RWPE2 (cell line): ENCODE measurements at regions not wholly inside any gene's neighbourhood (a gene's known extent, or its start where the extent isn't known, plus 50 kb on each side); places are given as distances from the start of the nearest gene placed in this dataset.
A peak's percentile ranks its signal among the peaks of the same experiment; 100 is the strongest.

Source experiments
- ATAC-seq: fragments of 200-7000 bp; cut with Tn5 transposase; 3 replicates; pipeline ENCODE4 v1.9.1; 2021; ENCODE audit warnings: low read depth
- DNase-seq: peaks from one replicate; pipeline ENCODE4 v3.0.0-alpha.2; 2020; ENCODE audit warnings: low spot score
- H3K27ac ChIP-seq: fragments of 450-650 bp; 2 replicates; pipeline ENCODE4 v1.5.1; 2017; ENCODE audit warnings: mild to moderate bottlenecking; ENCODE audit not compliant: poor library complexity, severe bottlenecking
- H3K27me3 ChIP-seq: fragments of 250-450 bp; sonication (Bioruptor Pico); 2 replicates; pipeline ENCODE4 v1.5.1; 2021; ENCODE audit warnings: mild to moderate bottlenecking, moderate library complexity; ENCODE audit not compliant: insufficient read depth, poor library complexity, severe bottlenecking
- H3K36me3 ChIP-seq: fragments of 250-450 bp; sonication (Bioruptor Pico); 2 replicates; pipeline ENCODE4 v1.5.1; 2020; ENCODE audit warnings: low read depth, mild to moderate bottlenecking, moderate library complexity
- H3K4me1 ChIP-seq: fragments of 250-450 bp; sonication (Bioruptor Pico); 2 replicates; pipeline ENCODE4 v1.5.1; 2021; ENCODE audit warnings: mild to moderate bottlenecking, moderate library complexity; ENCODE audit not compliant: insufficient read depth, poor library complexity, severe bottlenecking
- H3K4me3 ChIP-seq: fragments of 250-450 bp; sonication (Bioruptor Pico); 2 replicates; pipeline ENCODE4 v1.5.1; 2021; ENCODE audit warnings: mild to moderate bottlenecking, moderate library complexity; ENCODE audit not compliant: severe bottlenecking
- H3K9me3 ChIP-seq: fragments of 250-450 bp; sonication (Bioruptor Pico); 2 replicates; pipeline ENCODE4 v1.5.1; 2021; ENCODE audit warnings: mild to moderate bottlenecking, moderate library complexity; ENCODE audit not compliant: severe bottlenecking
- CTCF ChIP-seq: fragments of 450-650 bp; IDR thresholded peaks from one replicate; pipeline ENCODE4 v1.5.1; 2017; ENCODE audit warnings: mild to moderate bottlenecking, moderate library complexity; ENCODE audit not compliant: poor library complexity, severe bottlenecking

GRCh38 chr21:15333136-15333710 lies 268.4 kb upstream of the NRIP1 start:
- Histone ChIP-seq H3K4me3 (no peak overlapping the region), H3K27ac (no peak overlapping the region), H3K36me3 (no peaks in the 10 kb centered on the region), H3K4me1 (no peaks in the 10 kb centered on the region), H3K27me3 (no peaks in the 10 kb centered on the region), H3K9me3 (no peaks in the 10 kb centered on the region)
- DNase-seq, result no peak
- no peak for TF ChIP-seq CTCF
- no peak for ATAC-seq

GRCh38 chr21:15333951-15334350 lies 269.2 kb upstream of the NRIP1 start:
- no peak overlapping the region for H3K27ac ChIP-seq
- DNase-seq (no peak), ATAC-seq (no peak)
- no peaks in the 10 kb centered on the region for H3K4me1 ChIP-seq
- TF ChIP-seq CTCF, result no peak
- no peaks in the 10 kb centered on the region for H3K9me3 ChIP-seq
- no peaks in the 10 kb centered on the region for H3K27me3 ChIP-seq
- H3K4me3 ChIP-seq, result no peak overlapping the region
- H3K36me3 ChIP-seq, result no peaks in the 10 kb centered on the region

GRCh38 chr21:15343066-15343465 lies 278.3 kb upstream of the NRIP1 start:
- 0 out of 3 replicates have a peak, but pooled peaks have one; percentile 40 for ATAC-seq
- no peaks in the 10 kb centered on the region for H3K36me3 ChIP-seq
- H3K9me3 ChIP-seq, result no peaks in the 10 kb centered on the region
- no peaks in the 10 kb centered on the region for H3K4me1 ChIP-seq
- H3K27ac ChIP-seq, result no peak overlapping the region
- no peak for DNase-seq
- TF ChIP-seq CTCF, result no peak
- H3K27me3 ChIP-seq, result no peaks in the 10 kb centered on the region
- H3K4me3 ChIP-seq, result no peak overlapping the region

GRCh38 chr21:15352009-15352408 lies 287.2 kb upstream of the NRIP1 start:
- no peak overlapping the region for H3K4me3 ChIP-seq
- H3K27ac ChIP-seq, result no peak overlapping the region
- no peaks in the 10 kb centered on the region for H3K36me3 ChIP-seq
- no peaks in the 10 kb centered on the region for H3K27me3 ChIP-seq
- no peak for TF ChIP-seq CTCF
- H3K9me3 ChIP-seq, result no peaks in the 10 kb centered on the region
- DNase-seq, result no peak
- no peaks in the 10 kb centered on the region for H3K4me1 ChIP-seq
- ATAC-seq, result no peak

GRCh38 chr21:15353546-15353945 lies 288.7 kb upstream of the NRIP1 start:
- H3K9me3 ChIP-seq, result no peaks in the 10 kb centered on the region
- no peaks in the 10 kb centered on the region for H3K36me3 ChIP-seq
- no peak overlapping the region for H3K27ac ChIP-seq
- no peak for TF ChIP-seq CTCF
- ATAC-seq (no peak), DNase-seq (no peak)
- no peaks in the 10 kb centered on the region for H3K4me1 ChIP-seq
- no peak overlapping the region for H3K4me3 ChIP-seq
- no peaks in the 10 kb centered on the region for H3K27me3 ChIP-seq
